ENCODE measurements at regions not wholly inside any gene's neighbourhood (a gene's known extent, or its start where the extent isn't known, plus 50 kb on each side); places are given as distances from the start of the nearest gene placed in this dataset.
"Not testable (repeated sequence)": the region's sequence is repeated elsewhere in the genome, so short reads cannot be mapped to it uniquely, and the experiment has no call there.

GRCh38 chr1:170426596-170426995 lies 105.4 kb upstream of the GORAB start:
- no CpG with 5 or more reads among the region's 5 CpGs for WGBS, 2 donors (ENCODE audit: extremely low coverage in 2 of 2, insufficient read length in 2 of 2, insufficient replicate concordance in 1 of 2)

GRCh38 chr1:170427002-170427401 lies 105.0 kb upstream of the GORAB start:
- not testable (repeated sequence) for H3K23ac ChIP-seq (ENCODE audit: low read depth, low read length, poor library complexity); H2BK5ac ChIP-seq (ENCODE audit: low read length); H3K27me3 ChIP-seq (ENCODE audit: control insufficient read depth in 3 of 3, insufficient read depth in 3 of 3, low read depth in 1 of 3, low read length in 3 of 3); DNase-seq (ENCODE audit: low spot score); H3K18ac ChIP-seq (ENCODE audit: low read length); H2BK15ac ChIP-seq (ENCODE audit: low read length); H2AFZ ChIP-seq (ENCODE audit: low read length); H3K36me3 ChIP-seq (replicated peaks in 1 of 2; ENCODE audit: control insufficient read depth in 2 of 2, insufficient read depth in 2 of 2, low read length in 2 of 2); H3K9me3 ChIP-seq (replicated peaks in 1 of 2; ENCODE audit: control insufficient read depth in 2 of 2, insufficient read depth in 1 of 2, low read depth in 1 of 2, low read length in 2 of 2); H3K9ac ChIP-seq (ENCODE audit: low read depth, low read length, poor library complexity); H3K4ac ChIP-seq (ENCODE audit: low read length); H2BK120ac ChIP-seq (ENCODE audit: low read depth, low read length); H2BK12ac ChIP-seq (ENCODE audit: low read length); H3K14ac ChIP-seq (ENCODE audit: low read length); H3K4me1 ChIP-seq (ENCODE audit: control insufficient read depth in 2 of 2, insufficient read depth in 1 of 2, low read depth in 1 of 2, low read length in 2 of 2); H4K8ac ChIP-seq (ENCODE audit: low read depth, low read length); H3K4me2 ChIP-seq (ENCODE audit: insufficient read depth, low read length, poor library complexity, severe bottlenecking); H2AK5ac ChIP-seq (ENCODE audit: low read depth, low read length); H3K79me1 ChIP-seq (ENCODE audit: low read depth, low read length); H3K27ac ChIP-seq (replicated peaks; ENCODE audit: low read length); H4K91ac ChIP-seq (ENCODE audit: low read depth, low read length, poor library complexity); H3K4me3 ChIP-seq (ENCODE audit: low read length in 2 of 2)
- WGBS, 2 donors (ENCODE audit: extremely low coverage in 2 of 2, insufficient read length in 2 of 2, insufficient replicate concordance in 1 of 2) = no CpG with 5 or more reads among the region's 1 CpG

More at GRCh38 chr1:170426596-170426995, 105.4 kb upstream of the GORAB start:
- Histone ChIP-seq H3K9ac (ENCODE audit: low read depth, low read length, poor library complexity) (no peak overlapping the region), H3K27ac (replicated peaks; ENCODE audit: low read length) (no peak overlapping the region), H3K4ac (ENCODE audit: low read length) (no peak overlapping the region), H3K14ac (ENCODE audit: low read length) (no peak overlapping the region), H3K4me1 (ENCODE audit: control insufficient read depth in 2 of 2, insufficient read depth in 1 of 2, low read depth in 1 of 2, low read length in 2 of 2) (peaks cover 0 to 3% of the 10 kb centered on the region in 2 donors), H2BK12ac (ENCODE audit: low read length) (no peak overlapping the region), H2BK120ac (ENCODE audit: low read depth, low read length) (no peak overlapping the region), H2BK15ac (ENCODE audit: low read length) (no peak overlapping the region), H4K91ac (ENCODE audit: low read depth, low read length, poor library complexity) (no peak overlapping the region), H3K9me3 (replicated peaks in 1 of 2; ENCODE audit: control insufficient read depth in 2 of 2, insufficient read depth in 1 of 2, low read depth in 1 of 2, low read length in 2 of 2) (no peaks in the 10 kb centered on the region), H3K79me1 (ENCODE audit: low read depth, low read length) (no peaks in the 10 kb centered on the region), H3K18ac (ENCODE audit: low read length) (peak overlapping the region; percentile 9), H4K8ac (ENCODE audit: low read depth, low read length) (no peak overlapping the region), H3K27me3 (ENCODE audit: control insufficient read depth in 3 of 3, insufficient read depth in 3 of 3, low read depth in 1 of 3, low read length in 3 of 3) (no peaks in the 10 kb centered on the region), H2AK5ac (ENCODE audit: low read depth, low read length) (no peak overlapping the region), H3K36me3 (replicated peaks in 1 of 2; ENCODE audit: control insufficient read depth in 2 of 2, insufficient read depth in 2 of 2, low read length in 2 of 2) (no peaks in the 10 kb centered on the region), H3K4me3 (ENCODE audit: low read length in 2 of 2) (no peak overlapping the region), H3K23ac (ENCODE audit: low read depth, low read length, poor library complexity) (no peak overlapping the region), H3K4me2 (ENCODE audit: insufficient read depth, low read length, poor library complexity, severe bottlenecking) (no peak overlapping the region), H2BK5ac (ENCODE audit: low read length) (no peak overlapping the region), H2AFZ (ENCODE audit: low read length) (peak overlapping the region; percentile 49)
- no peak for DNase-seq (ENCODE audit: low spot score)

GRCh38 chr1:170436928-170437327 lies 95.0 kb upstream of the GORAB start:
- Histone ChIP-seq H3K9ac (ENCODE audit: low read depth, low read length, poor library complexity) (no peak overlapping the region), H3K4me3 (ENCODE audit: low read length in 2 of 2) (no peak overlapping the region), H3K79me1 (ENCODE audit: low read depth, low read length) (no peaks in the 10 kb centered on the region), H2BK15ac (ENCODE audit: low read length) (no peak overlapping the region), H2AK5ac (ENCODE audit: low read depth, low read length) (no peak overlapping the region), H4K8ac (ENCODE audit: low read depth, low read length) (no peak overlapping the region), H3K36me3 (replicated peaks in 1 of 2; ENCODE audit: control insufficient read depth in 2 of 2, insufficient read depth in 2 of 2, low read length in 2 of 2) (no peaks in the 10 kb centered on the region), H3K27ac (replicated peaks; ENCODE audit: low read length) (no peak overlapping the region), H3K4me1 (ENCODE audit: control insufficient read depth in 2 of 2, insufficient read depth in 1 of 2, low read depth in 1 of 2, low read length in 2 of 2) (no peaks in the 10 kb centered on the region), H3K4me2 (ENCODE audit: insufficient read depth, low read length, poor library complexity, severe bottlenecking) (no peak overlapping the region), H3K23ac (ENCODE audit: low read depth, low read length, poor library complexity) (no peak overlapping the region), H2BK120ac (ENCODE audit: low read depth, low read length) (no peak overlapping the region), H3K4ac (ENCODE audit: low read length) (no peak overlapping the region), H2AFZ (ENCODE audit: low read length) (no peak overlapping the region), H3K14ac (ENCODE audit: low read length) (no peak overlapping the region), H2BK5ac (ENCODE audit: low read length) (no peak overlapping the region), H3K9me3 (replicated peaks in 1 of 2; ENCODE audit: control insufficient read depth in 2 of 2, insufficient read depth in 1 of 2, low read depth in 1 of 2, low read length in 2 of 2) (no peaks in the 10 kb centered on the region), H3K18ac (ENCODE audit: low read length) (no peak overlapping the region), H3K27me3 (ENCODE audit: control insufficient read depth in 3 of 3, insufficient read depth in 3 of 3, low read depth in 1 of 3, low read length in 3 of 3) (no peaks in the 10 kb centered on the region), H2BK12ac (ENCODE audit: low read length) (no peak overlapping the region), H4K91ac (ENCODE audit: low read depth, low read length, poor library complexity) (no peak overlapping the region)
- WGBS, 2 donors (ENCODE audit: extremely low coverage in 2 of 2, insufficient read length in 2 of 2, insufficient replicate concordance in 1 of 2) = no CpG with 5 or more reads among the region's 3 CpGs
- DNase-seq (ENCODE audit: low spot score) = no peak

GRCh38 chr1:170445096-170445495 lies 86.9 kb upstream of the GORAB start:
- Histone ChIP-seq H4K8ac (ENCODE audit: low read depth, low read length) (no peak overlapping the region), H3K27ac (replicated peaks; ENCODE audit: low read length) (no peak overlapping the region), H3K4ac (ENCODE audit: low read length) (no peak overlapping the region), H2AFZ (ENCODE audit: low read length) (no peak overlapping the region), H2BK15ac (ENCODE audit: low read length) (no peak overlapping the region), H3K36me3 (replicated peaks in 1 of 2; ENCODE audit: control insufficient read depth in 2 of 2, insufficient read depth in 2 of 2, low read length in 2 of 2) (no peaks in the 10 kb centered on the region), H2BK5ac (ENCODE audit: low read length) (no peak overlapping the region), H3K27me3 (ENCODE audit: control insufficient read depth in 3 of 3, insufficient read depth in 3 of 3, low read depth in 1 of 3, low read length in 3 of 3) (no peaks in the 10 kb centered on the region), H3K23ac (ENCODE audit: low read depth, low read length, poor library complexity) (no peak overlapping the region), H3K4me2 (ENCODE audit: insufficient read depth, low read length, poor library complexity, severe bottlenecking) (no peak overlapping the region), H4K91ac (ENCODE audit: low read depth, low read length, poor library complexity) (no peak overlapping the region), H3K14ac (ENCODE audit: low read length) (no peak overlapping the region), H2BK120ac (ENCODE audit: low read depth, low read length) (no peak overlapping the region), H2AK5ac (ENCODE audit: low read depth, low read length) (no peak overlapping the region), H3K79me1 (ENCODE audit: low read depth, low read length) (no peaks in the 10 kb centered on the region), H3K9me3 (replicated peaks in 1 of 2; ENCODE audit: control insufficient read depth in 2 of 2, insufficient read depth in 1 of 2, low read depth in 1 of 2, low read length in 2 of 2) (no peaks in the 10 kb centered on the region), H3K18ac (ENCODE audit: low read length) (no peak overlapping the region), H3K4me3 (ENCODE audit: low read length in 2 of 2) (no peak overlapping the region), H3K9ac (ENCODE audit: low read depth, low read length, poor library complexity) (no peak overlapping the region), H2BK12ac (ENCODE audit: low read length) (no peak overlapping the region), H3K4me1 (ENCODE audit: control insufficient read depth in 2 of 2, insufficient read depth in 1 of 2, low read depth in 1 of 2, low read length in 2 of 2) (peaks cover 3 to 8% of the 10 kb centered on the region in 2 donors)
- DNase-seq (ENCODE audit: low spot score) = no peak
- WGBS, 2 donors (ENCODE audit: extremely low coverage in 2 of 2, insufficient read length in 2 of 2, insufficient replicate concordance in 1 of 2) = no CpG with 5 or more reads among the region's 3 CpGs

Data from neuronal stem cell (in vitro differentiated cells).